CD4-positive, alpha-beta T cell treated with Interferon alpha-2 for 1 hour (primary cell): ENCODE measurements at regions not wholly inside any gene's neighbourhood (a gene's known extent, or its start where the extent isn't known, plus 50 kb on each side); places are given as distances from the start of the nearest gene placed in this dataset.
A peak's percentile ranks its signal among the peaks of the same experiment; 100 is the strongest.

Experiments
- DNase-seq, 2 donors: peaks; one replicate each; pipeline ENCODE4 v3.0.0-alpha.2; 2020 to 2022

GRCh38 chrX:137366018-137366633, 199.8 kb upstream of the ZIC3 start:
- DNase-seq, result no peak

GRCh38 chrX:137363559-137363958, 202.4 kb upstream of the ZIC3 start:
- DNase-seq, result no peak

GRCh38 chrX:137362583-137362982, 203.3 kb upstream of the ZIC3 start:
- no peak for DNase-seq

GRCh38 chrX:137354851-137355250, 211.1 kb upstream of the ZIC3 start:
- DNase-seq, result no peak

- no peak for DNase-seq
Observed at GRCh38 chrX:137353404-137353803, 212.5 kb upstream of the ZIC3 start.

- DNase-seq, result no peak
Observed at GRCh38 chrX:137352101-137352660, 213.7 kb upstream of the ZIC3 start.

- DNase-seq, result no peak
Observed at GRCh38 chrX:137342969-137343368, 223.0 kb upstream of the ZIC3 start.

- DNase-seq, result no peak
Observed at GRCh38 chrX:137313627-137314026, 252.3 kb upstream of the ZIC3 start.

- no peak for DNase-seq
Observed at GRCh38 chrX:137305404-137305803, 260.5 kb upstream of the ZIC3 start.

- no peak for DNase-seq
Observed at GRCh38 chrX:137297167-137297566, 263.4 kb upstream of the GPR101 start.

GRCh38 chrX:137290011-137290410, 256.2 kb upstream of the GPR101 start:
- DNase-seq, result no peak

- no peak for DNase-seq
Observed at GRCh38 chrX:137287191-137287590, 253.4 kb upstream of the GPR101 start.

- no peak for DNase-seq
Observed at GRCh38 chrX:137286423-137286822, 252.6 kb upstream of the GPR101 start.

GRCh38 chrX:137278825-137279224, 245.0 kb upstream of the GPR101 start:
- DNase-seq, result no peak

GRCh38 chrX:137263374-137263773, 229.6 kb upstream of the GPR101 start:
- DNase-seq, result no peak

GRCh38 chrX:137245183-137245582, 211.4 kb upstream of the GPR101 start:
- DNase-seq, result no peak

GRCh38 chrX:137236837-137237236, 203.0 kb upstream of the GPR101 start:
- DNase-seq, result no peak

GRCh38 chrX:137234651-137235402, 201.0 kb upstream of the GPR101 start:
- peak in 1 of 2 donors; percentile 3 for DNase-seq

GRCh38 chrX:137233478-137233877, 199.7 kb upstream of the GPR101 start:
- DNase-seq, result no peak

- DNase-seq, result no peak
Observed at GRCh38 chrX:137227151-137227550, 193.4 kb upstream of the GPR101 start.

- no peak for DNase-seq
Observed at GRCh38 chrX:137215467-137215866, 181.7 kb upstream of the GPR101 start.

- DNase-seq, result no peak
Observed at GRCh38 chrX:137212078-137212632, 178.4 kb upstream of the GPR101 start.

GRCh38 chrX:137198040-137198439, 164.2 kb upstream of the GPR101 start:
- no peak for DNase-seq

- DNase-seq, result no peak
Observed at GRCh38 chrX:137195991-137196390, 162.2 kb upstream of the GPR101 start.
